Inflammatory macrophage treated with lipopolysaccharide for 4 hours (primary cell): ENCODE measurements at regions not wholly inside any gene's neighbourhood (a gene's known extent, or its start where the extent isn't known, plus 50 kb on each side); places are given as distances from the start of the nearest gene placed in this dataset.

ENCODE experiments used
- DNase-seq: peaks from one replicate; pipeline ENCODE4 v3.0.0-alpha.2; 2020

GRCh38 chr3:78004571-78004970 is 964.7 kb downstream of the ROBO2 start:
- no peak for DNase-seq

GRCh38 chr3:78013653-78014052 is 973.8 kb downstream of the ROBO2 start:
- no peak for DNase-seq

GRCh38 chr3:78015856-78016255 is 976.0 kb downstream of the ROBO2 start:
- no peak for DNase-seq

- no peak for DNase-seq
These were observed 981.8 kb downstream of the ROBO2 start for GRCh38 chr3:78021710-78022109.

GRCh38 chr3:78022232-78022631 is 982.3 kb downstream of the ROBO2 start:
- DNase-seq: no peak

GRCh38 chr3:78023257-78023656 is 983.4 kb downstream of the ROBO2 start:
- no peak for DNase-seq

- no peak for DNase-seq
These were observed 986.0 kb downstream of the ROBO2 start for GRCh38 chr3:78025916-78026315.

GRCh38 chr3:78026318-78026828 is 986.5 kb downstream of the ROBO2 start:
- no peak for DNase-seq

- DNase-seq: no peak
These were observed 989.9 kb downstream of the ROBO2 start for GRCh38 chr3:78029775-78030174.

- no peak for DNase-seq
These were observed 995.3 kb downstream of the ROBO2 start for GRCh38 chr3:78035131-78035641.

GRCh38 chr3:78041486-78041885 is 1001.6 kb downstream of the ROBO2 start:
- no peak for DNase-seq

- no peak for DNase-seq
These were observed 1006.7 kb downstream of the ROBO2 start for GRCh38 chr3:78046566-78046965.

GRCh38 chr3:78048698-78049097 is 1008.8 kb downstream of the ROBO2 start:
- DNase-seq: no peak

- DNase-seq: no peak
These were observed 1009.6 kb downstream of the ROBO2 start for GRCh38 chr3:78049521-78049920.

GRCh38 chr3:78050276-78051065 is 1010.6 kb downstream of the ROBO2 start:
- no peak for DNase-seq

GRCh38 chr3:78052746-78053145 is 1012.8 kb downstream of the ROBO2 start:
- DNase-seq: no peak

GRCh38 chr3:78066287-78066686 is 1026.4 kb downstream of the ROBO2 start:
- no peak for DNase-seq

- DNase-seq: no peak
These were observed 1030.3 kb downstream of the ROBO2 start for GRCh38 chr3:78070188-78070587.

GRCh38 chr3:78076379-78076778 is 1036.5 kb downstream of the ROBO2 start:
- no peak for DNase-seq

- DNase-seq: no peak
These were observed 1037.3 kb downstream of the ROBO2 start for GRCh38 chr3:78077178-78077577.

GRCh38 chr3:78077842-78078241 is 1037.9 kb downstream of the ROBO2 start:
- DNase-seq: no peak

GRCh38 chr3:78079514-78079913 is 1039.6 kb downstream of the ROBO2 start:
- no peak for DNase-seq

GRCh38 chr3:78086150-78086549 is 1046.3 kb downstream of the ROBO2 start:
- DNase-seq: no peak

- no peak for DNase-seq
These were observed 1047.2 kb downstream of the ROBO2 start for GRCh38 chr3:78087134-78087533.

GRCh38 chr3:78088006-78088405 is 1048.1 kb downstream of the ROBO2 start:
- DNase-seq: no peak
